ENCODE measurements at regions not wholly inside any gene's neighbourhood (a gene's known extent, or its start where the extent isn't known, plus 50 kb on each side); places are given as distances from the start of the nearest gene placed in this dataset.

GRCh38 chr4:177177541-177178081, 132.1 kb upstream of the NEIL3 start:
- DNase-seq = peak in 2 of 5 donors; percentile 53 to 76
- no peaks in the 10 kb centered on the region for H3K9me3 ChIP-seq (ENCODE audit: control insufficient read depth in 2 of 3, insufficient read depth in 1 of 3, low read length in 3 of 3)
- H3K27me3 ChIP-seq (ENCODE audit: control insufficient read depth, insufficient read depth, low read length) = no peaks in the 10 kb centered on the region
- H3K4me1 ChIP-seq (ENCODE audit: control insufficient read depth in 2 of 3, insufficient read depth in 2 of 3, low read depth in 1 of 3, low read length in 3 of 3) = peaks cover 0 to 3% (median 0%) of the 10 kb centered on the region in 3 donors
- no peak overlapping the region for H3K4me3 ChIP-seq (ENCODE audit: low read length in 3 of 3)
- intact Hi-C loops (cut with DNase I) = no loop called here
- no peak overlapping the region for H3K9ac ChIP-seq (ENCODE audit: low read length in 3 of 3)
- H3K27ac ChIP-seq (ENCODE audit: low read depth in 2 of 2, low read length in 2 of 2) = peak overlapping the region in 1 of 2 donors; percentile 74
- no peak for FAIRE-seq
- no peaks in the 10 kb centered on the region for H3K36me3 ChIP-seq (ENCODE audit: control insufficient read depth in 2 of 3, insufficient read depth in 3 of 3, low read length in 3 of 3)
- TF ChIP-seq, protein P1, sequence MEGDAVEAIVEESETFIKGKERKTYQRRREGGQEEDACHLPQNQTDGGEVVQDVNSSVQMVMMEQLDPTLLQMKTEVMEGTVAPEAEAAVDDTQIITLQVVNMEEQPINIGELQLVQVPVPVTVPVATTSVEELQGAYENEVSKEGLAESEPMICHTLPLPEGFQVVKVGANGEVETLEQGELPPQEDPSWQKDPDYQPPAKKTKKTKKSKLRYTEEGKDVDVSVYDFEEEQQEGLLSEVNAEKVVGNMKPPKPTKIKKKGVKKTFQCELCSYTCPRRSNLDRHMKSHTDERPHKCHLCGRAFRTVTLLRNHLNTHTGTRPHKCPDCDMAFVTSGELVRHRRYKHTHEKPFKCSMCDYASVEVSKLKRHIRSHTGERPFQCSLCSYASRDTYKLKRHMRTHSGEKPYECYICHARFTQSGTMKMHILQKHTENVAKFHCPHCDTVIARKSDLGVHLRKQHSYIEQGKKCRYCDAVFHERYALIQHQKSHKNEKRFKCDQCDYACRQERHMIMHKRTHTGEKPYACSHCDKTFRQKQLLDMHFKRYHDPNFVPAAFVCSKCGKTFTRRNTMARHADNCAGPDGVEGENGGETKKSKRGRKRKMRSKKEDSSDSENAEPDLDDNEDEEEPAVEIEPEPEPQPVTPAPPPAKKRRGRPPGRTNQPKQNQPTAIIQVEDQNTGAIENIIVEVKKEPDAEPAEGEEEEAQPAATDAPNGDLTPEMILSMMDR (IDR thresholded peaks at IDR 0.05; ENCODE audit: borderline replicate concordance, extremely low read depth, insufficient read depth) = no peak

GRCh38 chr4:177178246-177178645, 131.4 kb upstream of the NEIL3 start:
- H3K27ac ChIP-seq (ENCODE audit: low read depth in 2 of 2, low read length in 2 of 2) = no peak overlapping the region
- TF ChIP-seq, protein P1 (IDR thresholded peaks at IDR 0.05; ENCODE audit: borderline replicate concordance, extremely low read depth, insufficient read depth) = no peak
- intact Hi-C loops (cut with DNase I) = no loop called here
- FAIRE-seq (no peak), DNase-seq (no peak)
- H3K4me3 ChIP-seq (ENCODE audit: low read length in 3 of 3) = no peak overlapping the region
- no peaks in the 10 kb centered on the region for H3K36me3 ChIP-seq (ENCODE audit: control insufficient read depth in 2 of 3, insufficient read depth in 3 of 3, low read length in 3 of 3)
- H3K4me1 ChIP-seq (ENCODE audit: control insufficient read depth in 2 of 3, insufficient read depth in 2 of 3, low read depth in 1 of 3, low read length in 3 of 3) = peaks cover 0 to 3% (median 0%) of the 10 kb centered on the region in 3 donors
- H3K27me3 ChIP-seq (ENCODE audit: control insufficient read depth, insufficient read depth, low read length) = no peaks in the 10 kb centered on the region
- H3K9ac ChIP-seq (ENCODE audit: low read length in 3 of 3) = no peak overlapping the region
- H3K9me3 ChIP-seq (ENCODE audit: control insufficient read depth in 2 of 3, insufficient read depth in 1 of 3, low read length in 3 of 3) = no peaks in the 10 kb centered on the region

GRCh38 chr4:177182166-177182565, 127.5 kb upstream of the NEIL3 start:
- FAIRE-seq (no peak), DNase-seq (no peak)
- Histone ChIP-seq H3K36me3 (ENCODE audit: control insufficient read depth in 2 of 3, insufficient read depth in 3 of 3, low read length in 3 of 3) (no peaks in the 10 kb centered on the region), H3K9ac (ENCODE audit: low read length in 3 of 3) (no peak overlapping the region), H3K27me3 (ENCODE audit: control insufficient read depth, insufficient read depth, low read length) (no peaks in the 10 kb centered on the region), H3K9me3 (ENCODE audit: control insufficient read depth in 2 of 3, insufficient read depth in 1 of 3, low read length in 3 of 3) (no peaks in the 10 kb centered on the region), H3K4me1 (ENCODE audit: control insufficient read depth in 2 of 3, insufficient read depth in 2 of 3, low read depth in 1 of 3, low read length in 3 of 3) (peaks cover 0 to 3% (median 0%) of the 10 kb centered on the region in 3 donors), H3K4me3 (ENCODE audit: low read length in 3 of 3) (no peak overlapping the region), H3K27ac (ENCODE audit: low read depth in 2 of 2, low read length in 2 of 2) (no peak overlapping the region)
- TF ChIP-seq, protein P1 (IDR thresholded peaks at IDR 0.05; ENCODE audit: borderline replicate concordance, extremely low read depth, insufficient read depth) = no peak
- intact Hi-C loops (cut with DNase I) = no loop called here

DNA sequence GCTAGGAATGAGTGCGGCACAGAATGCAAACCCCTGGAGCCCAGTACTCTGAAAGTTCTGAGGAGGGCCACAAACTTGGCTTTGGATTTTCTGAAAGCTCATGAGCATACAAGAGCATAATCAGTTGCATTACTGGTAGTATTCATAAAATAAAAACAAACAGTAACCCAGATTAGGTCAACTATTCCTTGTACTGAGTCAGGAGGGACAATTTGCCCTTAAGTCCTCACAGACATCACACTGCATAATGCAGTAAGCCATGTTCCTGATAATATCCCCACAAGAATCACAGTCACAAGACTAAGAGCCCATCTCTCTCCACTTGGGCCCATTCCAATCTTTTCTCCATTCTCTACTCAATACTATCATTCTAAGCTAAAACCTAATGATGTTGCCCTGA, 126.9 kb upstream of the NEIL3 start:
- FAIRE-seq = no peak
- TF ChIP-seq, protein P1 (IDR thresholded peaks at IDR 0.05; ENCODE audit: borderline replicate concordance, extremely low read depth, insufficient read depth) = no peak
- no peak for DNase-seq
- intact Hi-C loops (cut with DNase I) = no loop called here
- no peak overlapping the region for H3K9ac ChIP-seq (ENCODE audit: low read length in 3 of 3)
- no peak overlapping the region for H3K27ac ChIP-seq (ENCODE audit: low read depth in 2 of 2, low read length in 2 of 2)
- H3K9me3 ChIP-seq (ENCODE audit: control insufficient read depth in 2 of 3, insufficient read depth in 1 of 3, low read length in 3 of 3) = no peaks in the 10 kb centered on the region
- H3K4me1 ChIP-seq (ENCODE audit: control insufficient read depth in 2 of 3, insufficient read depth in 2 of 3, low read depth in 1 of 3, low read length in 3 of 3) = no peaks in the 10 kb centered on the region
- no peaks in the 10 kb centered on the region for H3K27me3 ChIP-seq (ENCODE audit: control insufficient read depth, insufficient read depth, low read length)
- H3K36me3 ChIP-seq (ENCODE audit: control insufficient read depth in 2 of 3, insufficient read depth in 3 of 3, low read length in 3 of 3) = no peaks in the 10 kb centered on the region
- no peak overlapping the region for H3K4me3 ChIP-seq (ENCODE audit: low read length in 3 of 3)
